GM12878 (cell line): ENCODE measurements at regions not wholly inside any gene's neighbourhood (a gene's known extent, or its start where the extent isn't known, plus 50 kb on each side); places are given as distances from the start of the nearest gene placed in this dataset.

Source experiments
- ATAC-seq: fragments of 200-7000 bp; cut with Tn5 transposase; 3 replicates; pipeline ENCODE4 v1.9.1; 2020; ENCODE audit warnings: mild to moderate bottlenecking, moderate library complexity
- BruUV-seq: library from RNA; stranded (reverse); fragments of 400-500 nt; replicated peaks from 2 replicates; lab custom pipeline; 2021; lab: Mats Ljungman, UMichigan
- CTCF ChIA-PET: fragments of 300-600 bp; sonication (Branson Sonifier 250); formaldehyde crosslinking; extraction: SDS; loops from one replicate; lab custom pipeline; 2021; ENCODE audit warnings: inconsistent platforms; lab: Yijun Ruan, JAX
- POLR2A ChIA-PET: fragments of 350-600 bp; formaldehyde crosslinking; extraction: SDS; loops from one replicate; lab custom pipeline; 2021; ENCODE audit warnings: inconsistent platforms; lab: Charles Lee
- RAD21 ChIA-PET: fragments of 300-600 bp; sonication (Branson Sonifier 250); formaldehyde crosslinking; loops from one replicate; lab custom pipeline; 2023; ENCODE audit warnings: antibody characterized with exemption; ENCODE audit not compliant: unreplicated experiment; lab: Charles Lee
- SMC1A ChIA-PET: fragments of 300-600 bp; sonication (Branson Sonifier 250); formaldehyde crosslinking; loops from one replicate; lab custom pipeline; 2023; ENCODE audit not compliant: unreplicated experiment, uncharacterized antibody; lab: Charles Lee
- DNase-seq: peaks from one replicate; pipeline ENCODE4 v3.0.0-alpha.2; 2011; ENCODE audit warnings: low read depth, low spot score
- FAIRE-seq: peaks from 3 replicates; lab custom pipeline; 2011; peaks lifted over from hg19 to GRCh38; lab: Jason Lieb, UNC
- H2AFZ ChIP-seq: 2 replicates; pipeline ENCODE4 v1.6.0; 2011; ENCODE audit warnings: low read depth, low read length, control low read depth; ENCODE audit not compliant: control insufficient read depth
- H3K27ac ChIP-seq: 2 replicates; pipeline ENCODE4 v1.5.1; 2011; ENCODE audit warnings: control low read depth; ENCODE audit not compliant: control insufficient read depth, insufficient read depth
- H3K27me3 ChIP-seq, 2 experiments: replicated peaks in 1 of 2; 2 replicates each; pipeline versions ENCODE4 v1.6.0 to v1.6.1; 2011; ENCODE audit warnings: low read length in 1 of 2; ENCODE audit not compliant: control insufficient read depth in 2 of 2, insufficient read depth in 2 of 2
- H3K36me3 ChIP-seq, 2 experiments: 2 replicates each; pipeline ENCODE4 v1.5.1; 2011; ENCODE audit warnings: low read length in 1 of 2; ENCODE audit not compliant: control insufficient read depth in 2 of 2, insufficient read depth in 2 of 2
- H3K4me1 ChIP-seq: 2 replicates; pipeline ENCODE4 v1.6.1; 2011; ENCODE audit warnings: mild to moderate bottlenecking, low read length, moderate library complexity, mixed read lengths; ENCODE audit not compliant: control insufficient read depth, insufficient read depth
- H3K4me2 ChIP-seq: 2 replicates; pipeline ENCODE4 v1.6.0; 2011; ENCODE audit warnings: control low read depth; ENCODE audit not compliant: control insufficient read depth, insufficient read depth
- H3K4me3 ChIP-seq: fragments of 200-600 bp; sonication (generic); 2 replicates; pipeline ENCODE4 v1.5.1; 2016
- H3K79me2 ChIP-seq: 2 replicates; pipeline ENCODE4 v1.6.0; 2011; ENCODE audit warnings: low read length; ENCODE audit not compliant: control insufficient read depth, insufficient read depth
- H3K9ac ChIP-seq: 2 replicates; pipeline ENCODE4 v1.8.0; 2011; ENCODE audit warnings: low read length, control low read depth, mixed read lengths; ENCODE audit not compliant: control insufficient read depth, insufficient read depth
- H3K9me3 ChIP-seq: replicated peaks from 3 replicates; pipeline ENCODE4 v1.5.1; 2011; ENCODE audit warnings: mild to moderate bottlenecking, low read length; ENCODE audit not compliant: control insufficient read depth, insufficient read depth
- H4K20me1 ChIP-seq: 2 replicates; pipeline ENCODE4 v1.6.0; 2011; ENCODE audit not compliant: control insufficient read depth, insufficient read depth
- CBFB ChIP-seq: IDR thresholded peaks from 2 replicates; pipeline ENCODE4 v1.6.1; 2016; ENCODE audit warnings: antibody characterized with exemption, low read depth
- CBX3 ChIP-seq: fragments of 200-600 bp; sonication (generic); IDR thresholded peaks from 2 replicates; pipeline ENCODE4 v1.6.1; 2016; ENCODE audit warnings: low read depth, borderline replicate concordance
- MEF2B ChIP-seq: fragments of 450-650 bp; IDR thresholded peaks from 2 replicates; pipeline ENCODE4 v1.6.1; 2018; ENCODE audit warnings: mild to moderate bottlenecking, moderate library complexity; ENCODE audit not compliant: partially characterized antibody, poor library complexity, severe bottlenecking
- NFIC ChIP-seq: IDR thresholded peaks from 2 replicates; pipeline ENCODE4 v1.6.1; 2012; ENCODE audit warnings: low read depth, mild to moderate bottlenecking, inconsistent platforms, low read length, moderate library complexity
- STAT1 ChIP-seq: fragments of 450-650 bp; conservative IDR thresholded peaks from 2 replicates; pipeline ENCODE4 v1.6.1; 2014; ENCODE audit warnings: antibody characterized with exemption, mild to moderate bottlenecking
- TCF12 ChIP-seq: IDR thresholded peaks from 2 replicates; pipeline ENCODE4 v1.6.1; 2011; ENCODE audit warnings: low read depth, mild to moderate bottlenecking, low read length
- WGBS: methylation state at CpG from one replicate; pipeline ENCODE4 v1.1.6; 2016; ENCODE audit warnings: low lambda C conversion rate; ENCODE audit not compliant: insufficient replicate concordance, insufficient coverage; ENCODE audit errors: missing lambda C conversion rate; 5-methylcytosine and 5-hydroxymethylcytosine counted together
- in situ Hi-C: fragments of 300-500 bp; cut with MboI; formaldehyde crosslinking; loops from 9 replicates; pipeline ENCODE4 v1.14.3; 2018; ENCODE audit warnings: mixed read lengths
- intact Hi-C: fragments of 100-400 bp; cut with micrococcal nuclease; formaldehyde crosslinking; loops from one replicate; pipeline ENCODE4 v1.14.2; 2022; ENCODE audit not compliant: unreplicated experiment
- TF ChIP-seq, protein P1 (sequence below): fragments of 450-650 bp; IDR thresholded peaks from 2 replicates; pipeline ENCODE4 v1.6.1; 2014; ENCODE audit warnings: mild to moderate bottlenecking
- TF ChIP-seq, protein P2 (sequence below): fragments of 450-650 bp; conservative IDR thresholded peaks from 2 replicates; pipeline ENCODE4 v1.6.1; 2017; ENCODE audit warnings: mild to moderate bottlenecking, moderate library complexity

DNA sequence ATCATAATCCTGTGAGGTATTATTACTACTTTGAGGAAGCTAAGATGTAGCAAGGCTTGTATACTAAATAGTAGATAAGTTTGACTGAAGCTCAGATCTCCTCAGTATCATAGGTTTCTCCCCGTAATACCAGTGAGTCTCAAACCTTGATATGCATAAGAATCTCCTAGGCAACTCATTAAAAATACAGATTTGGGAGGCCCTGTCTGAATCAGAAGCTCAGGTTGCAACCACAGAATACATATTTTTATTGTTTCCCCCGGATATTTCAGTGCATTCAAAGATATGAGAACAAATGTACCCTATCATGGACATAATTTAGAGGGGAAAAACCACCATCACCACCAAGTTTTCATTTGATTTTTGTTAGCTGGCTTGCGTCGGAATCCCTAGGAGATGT, 242.1 kb upstream of the C2CD4B start:
- POLR2A ChIA-PET, result no interaction called here
- no peaks in the 10 kb centered on the region for H3K4me1 ChIP-seq

More for the DNA sequence above, 242.1 kb upstream of the C2CD4B start:
- Histone ChIP-seq H2AFZ (no peak overlapping the region), H3K27me3 (no peaks in the 10 kb centered on the region; a peak in 2 of 4 replicates), H3K27ac (no peak overlapping the region), H3K4me2 (no peak overlapping the region), H4K20me1 (no peaks in the 10 kb centered on the region), H3K4me3 (no peak overlapping the region), H3K9me3 (no peaks in the 10 kb centered on the region), H3K79me2 (no peaks in the 10 kb centered on the region), H3K9ac (no peak overlapping the region), H3K36me3 (no peaks in the 10 kb centered on the region)
- ChIA-PET SMC1A (no interaction called here), RAD21 (no interaction called here), CTCF (interaction anchor here (0.8 kb wide), 1 partner anchor 22 kb away, joined by 3 read pairs; no protein-coding TSS in a partner anchor)
- no peak for ATAC-seq
- no peak for DNase-seq
- WGBS, result 53% methylated on average over 4 of the region's 4 CpGs
- BruUV-seq, result no TSS peak
- FAIRE-seq, result no peak
- no peak for TF ChIP-seq STAT1
- no peak for TF ChIP-seq TCF12
- TF ChIP-seq, protein P1, sequence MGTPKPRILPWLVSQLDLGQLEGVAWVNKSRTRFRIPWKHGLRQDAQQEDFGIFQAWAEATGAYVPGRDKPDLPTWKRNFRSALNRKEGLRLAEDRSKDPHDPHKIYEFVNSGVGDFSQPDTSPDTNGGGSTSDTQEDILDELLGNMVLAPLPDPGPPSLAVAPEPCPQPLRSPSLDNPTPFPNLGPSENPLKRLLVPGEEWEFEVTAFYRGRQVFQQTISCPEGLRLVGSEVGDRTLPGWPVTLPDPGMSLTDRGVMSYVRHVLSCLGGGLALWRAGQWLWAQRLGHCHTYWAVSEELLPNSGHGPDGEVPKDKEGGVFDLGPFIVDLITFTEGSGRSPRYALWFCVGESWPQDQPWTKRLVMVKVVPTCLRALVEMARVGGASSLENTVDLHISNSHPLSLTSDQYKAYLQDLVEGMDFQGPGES, result no peak
- TF ChIP-seq MEF2B, result no peak
- TF ChIP-seq, protein P2, sequence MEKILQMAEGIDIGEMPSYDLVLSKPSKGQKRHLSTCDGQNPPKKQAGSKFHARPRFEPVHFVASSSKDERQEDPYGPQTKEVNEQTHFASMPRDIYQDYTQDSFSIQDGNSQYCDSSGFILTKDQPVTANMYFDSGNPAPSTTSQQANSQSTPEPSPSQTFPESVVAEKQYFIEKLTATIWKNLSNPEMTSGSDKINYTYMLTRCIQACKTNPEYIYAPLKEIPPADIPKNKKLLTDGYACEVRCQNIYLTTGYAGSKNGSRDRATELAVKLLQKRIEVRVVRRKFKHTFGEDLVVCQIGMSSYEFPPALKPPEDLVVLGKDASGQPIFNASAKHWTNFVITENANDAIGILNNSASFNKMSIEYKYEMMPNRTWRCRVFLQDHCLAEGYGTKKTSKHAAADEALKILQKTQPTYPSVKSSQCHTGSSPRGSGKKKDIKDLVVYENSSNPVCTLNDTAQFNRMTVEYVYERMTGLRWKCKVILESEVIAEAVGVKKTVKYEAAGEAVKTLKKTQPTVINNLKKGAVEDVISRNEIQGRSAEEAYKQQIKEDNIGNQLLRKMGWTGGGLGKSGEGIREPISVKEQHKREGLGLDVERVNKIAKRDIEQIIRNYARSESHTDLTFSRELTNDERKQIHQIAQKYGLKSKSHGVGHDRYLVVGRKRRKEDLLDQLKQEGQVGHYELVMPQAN, result no peak
- TF ChIP-seq NFIC, result no peak
- TF ChIP-seq CBX3, result no peak
- TF ChIP-seq CBFB, result no peak
- intact Hi-C loops, result no loop called here
- in situ Hi-C loops, result no loop called here
